GM13977 (cell line): ENCODE measurements at regions not wholly inside any gene's neighbourhood (a gene's known extent, or its start where the extent isn't known, plus 50 kb on each side); places are given as distances from the start of the nearest gene placed in this dataset.

ENCODE experiments used
- DNase-seq: peaks from one replicate; pipeline ENCODE4 v3.0.0; 2012; ENCODE audit warnings: low spot score
- in situ Hi-C: fragments of 300-500 bp; cut with MboI; formaldehyde crosslinking; loops from one replicate; pipeline ENCODE4 v1.12.0; 2022; ENCODE audit warnings: low sequenced_read_pairs, low pct_unique_long_range_greater_than_20kb, mixed read lengths, inconsistent platforms; ENCODE audit not compliant: unreplicated experiment
- TF ChIP-seq, protein P1 (sequence below): IDR thresholded peaks from 2 replicates; pipeline ENCODE4 v1.5.1; 2012; ENCODE audit warnings: mild to moderate bottlenecking, control low read depth; ENCODE audit not compliant: insufficient read depth; ENCODE audit errors: extremely low read depth, missing control alignments

DNA sequence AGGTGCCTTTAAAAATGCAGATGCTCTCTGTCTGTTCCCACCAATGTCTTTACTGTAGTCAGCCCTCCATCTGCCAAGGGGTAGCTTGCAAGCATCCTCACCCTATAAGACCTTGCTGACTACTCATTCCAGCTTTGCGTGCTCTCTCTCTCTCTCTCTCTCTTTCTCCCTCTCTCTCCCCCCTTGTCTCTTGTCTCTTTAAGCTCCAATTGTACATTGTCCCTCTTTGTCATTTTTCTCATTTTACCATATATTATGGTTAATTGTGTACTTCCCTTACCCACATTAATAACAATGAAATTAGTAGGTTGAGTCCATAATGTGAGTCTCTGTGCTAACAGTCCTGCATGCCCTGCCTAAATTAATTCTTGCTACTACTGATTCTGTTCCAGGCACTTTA lies 350.2 kb upstream of the CDH4 start:
- DNase-seq, result no peak
- TF ChIP-seq, protein P1, sequence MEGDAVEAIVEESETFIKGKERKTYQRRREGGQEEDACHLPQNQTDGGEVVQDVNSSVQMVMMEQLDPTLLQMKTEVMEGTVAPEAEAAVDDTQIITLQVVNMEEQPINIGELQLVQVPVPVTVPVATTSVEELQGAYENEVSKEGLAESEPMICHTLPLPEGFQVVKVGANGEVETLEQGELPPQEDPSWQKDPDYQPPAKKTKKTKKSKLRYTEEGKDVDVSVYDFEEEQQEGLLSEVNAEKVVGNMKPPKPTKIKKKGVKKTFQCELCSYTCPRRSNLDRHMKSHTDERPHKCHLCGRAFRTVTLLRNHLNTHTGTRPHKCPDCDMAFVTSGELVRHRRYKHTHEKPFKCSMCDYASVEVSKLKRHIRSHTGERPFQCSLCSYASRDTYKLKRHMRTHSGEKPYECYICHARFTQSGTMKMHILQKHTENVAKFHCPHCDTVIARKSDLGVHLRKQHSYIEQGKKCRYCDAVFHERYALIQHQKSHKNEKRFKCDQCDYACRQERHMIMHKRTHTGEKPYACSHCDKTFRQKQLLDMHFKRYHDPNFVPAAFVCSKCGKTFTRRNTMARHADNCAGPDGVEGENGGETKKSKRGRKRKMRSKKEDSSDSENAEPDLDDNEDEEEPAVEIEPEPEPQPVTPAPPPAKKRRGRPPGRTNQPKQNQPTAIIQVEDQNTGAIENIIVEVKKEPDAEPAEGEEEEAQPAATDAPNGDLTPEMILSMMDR, result no peak
- in situ Hi-C loops, result no loop called here

DNA sequence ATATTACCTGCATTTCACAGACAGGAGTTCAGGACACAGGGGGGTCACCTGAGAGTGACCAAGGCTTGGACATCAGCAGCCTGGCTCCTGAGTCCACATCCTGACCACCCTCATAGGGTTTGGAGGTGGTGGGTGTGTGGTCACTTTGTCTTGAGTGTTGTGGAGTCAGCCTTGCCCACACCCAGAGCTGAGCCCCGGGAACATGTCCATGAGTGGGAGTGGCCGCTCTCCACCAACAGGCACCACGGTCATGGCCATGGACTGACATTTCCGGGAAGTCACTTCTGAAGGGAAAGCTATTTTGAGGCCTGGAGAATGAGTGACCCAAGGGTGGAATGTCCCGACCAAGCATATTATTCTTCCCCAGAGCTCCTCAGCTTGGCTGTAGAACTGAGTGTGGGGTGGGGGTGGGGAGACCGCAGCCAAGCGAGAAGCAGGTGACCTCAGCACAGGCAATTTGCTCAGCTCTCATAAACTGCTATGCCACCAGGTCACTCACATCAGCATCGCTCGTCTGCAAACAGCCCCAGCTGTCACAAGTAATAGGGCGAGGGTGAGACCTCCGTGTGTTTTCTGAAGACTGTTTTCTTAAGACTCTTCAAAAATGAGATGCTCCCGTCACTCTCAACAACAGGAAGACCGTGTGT lies 348.6 kb upstream of the CDH4 start:
- in situ Hi-C loops, result no loop called here
- TF ChIP-seq, protein P1, result no peak
- no peak for DNase-seq

DNA sequence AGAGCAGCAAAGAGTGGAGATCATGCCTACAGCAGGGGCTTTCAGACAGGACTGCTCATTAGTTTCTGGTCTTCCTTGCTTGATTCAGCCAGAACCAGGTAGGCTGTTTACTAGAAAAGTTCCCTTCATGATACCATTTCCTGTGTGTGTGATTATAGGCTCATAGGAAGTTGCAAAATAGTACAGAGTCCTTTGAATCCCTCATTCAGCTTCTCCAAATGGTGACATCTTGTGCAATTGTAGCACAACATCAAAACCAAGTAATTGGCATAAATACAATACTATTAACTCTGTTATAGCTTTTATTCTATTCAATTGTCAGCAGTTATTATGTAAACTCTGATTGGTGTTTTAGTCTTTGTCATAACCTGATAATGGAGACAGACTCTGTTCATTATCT lies 347.3 kb upstream of the CDH4 start:
- TF ChIP-seq, protein P1, result no peak
- no peak for DNase-seq
- in situ Hi-C loops, result no loop called here

DNA sequence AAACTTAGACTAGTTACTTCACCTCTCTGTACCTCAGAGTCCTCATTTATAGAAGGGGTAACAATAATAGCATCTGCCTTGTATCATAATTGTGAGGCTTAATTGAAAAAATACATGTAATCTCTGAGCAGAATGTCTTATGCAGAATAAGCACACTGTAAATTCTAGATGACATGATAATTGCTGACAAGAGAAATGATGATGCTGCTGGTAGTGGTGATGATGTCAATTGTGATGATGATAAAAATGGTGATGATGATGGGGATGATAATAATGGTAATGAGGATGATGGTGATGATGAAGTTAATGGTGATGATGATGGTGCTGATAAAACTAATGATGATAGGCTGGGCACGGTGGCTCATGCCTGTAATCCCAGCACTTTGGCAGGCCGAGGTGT lies 346.1 kb upstream of the CDH4 start:
- TF ChIP-seq, protein P1, result no peak
- in situ Hi-C loops, result no loop called here
- DNase-seq, result no peak

DNA sequence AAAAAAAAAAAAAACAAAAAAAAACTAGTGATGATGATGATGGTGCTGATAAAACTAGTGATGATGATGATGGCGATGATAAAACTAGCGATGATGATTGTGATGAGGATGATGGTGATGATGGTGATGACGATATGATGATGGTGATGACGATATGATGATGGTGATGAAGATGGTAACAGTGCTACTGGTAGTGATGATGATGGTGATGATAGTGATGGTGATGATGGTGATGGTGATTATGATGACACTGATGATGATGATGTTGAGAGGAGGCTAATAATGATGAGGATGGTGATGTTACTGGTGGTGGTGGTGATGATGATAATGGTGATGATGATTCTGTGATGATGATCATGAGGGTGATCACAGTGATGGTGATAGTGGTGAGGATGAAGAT lies 345.5 kb upstream of the CDH4 start:
- no peak for DNase-seq
- in situ Hi-C loops, result no loop called here
- TF ChIP-seq, protein P1, result no peak

DNA sequence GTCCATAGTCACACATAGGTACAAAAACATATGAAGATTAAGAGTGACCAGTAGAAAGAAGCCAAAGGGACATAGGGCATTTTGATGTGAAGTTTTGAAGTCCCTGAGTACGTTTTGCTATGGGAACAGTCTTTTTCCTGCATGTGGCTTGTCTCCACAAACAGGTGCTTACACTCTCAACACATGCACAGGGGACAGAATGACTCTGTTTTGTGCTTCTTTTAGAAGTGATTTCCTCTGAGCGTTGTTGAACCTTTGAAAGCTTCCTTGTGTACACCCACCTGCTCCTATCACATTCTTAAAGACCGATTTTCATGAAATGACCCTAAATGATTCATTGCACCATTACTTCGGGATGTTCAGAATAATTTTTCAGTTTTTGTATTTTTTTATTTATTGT lies 338.8 kb upstream of the CDH4 start:
- in situ Hi-C loops, result no loop called here
- no peak for DNase-seq
- TF ChIP-seq, protein P1, result no peak
